ENCODE measurements at regions not wholly inside any gene's neighbourhood (a gene's known extent, or its start where the extent isn't known, plus 50 kb on each side); places are given as distances from the start of the nearest gene placed in this dataset.
"Not testable (repeated sequence)": the region's sequence is repeated elsewhere in the genome, so short reads cannot be mapped to it uniquely, and the experiment has no call there.

DNA sequence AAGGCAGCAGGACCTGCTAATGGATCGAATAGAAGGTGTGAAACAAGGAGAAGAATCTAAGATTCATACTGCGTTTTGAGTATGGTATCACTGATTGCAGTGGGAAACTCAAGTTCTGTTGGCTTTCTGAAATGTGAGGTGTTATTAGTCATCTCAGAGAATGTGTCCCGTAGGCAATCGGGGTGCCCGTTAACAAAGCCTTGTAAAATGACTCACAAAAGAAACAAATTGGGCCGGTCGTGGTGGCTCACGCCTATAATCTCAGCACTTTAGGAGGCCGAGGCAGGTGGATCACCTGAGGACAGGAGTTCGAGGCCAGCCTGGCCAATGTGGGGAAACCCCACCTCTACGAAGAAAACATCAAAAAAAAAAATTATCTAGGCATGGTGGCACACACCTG is 118.2 kb upstream of the C7orf33 start:
- no peak for DNase-seq (ENCODE audit: low spot score)

DNA sequence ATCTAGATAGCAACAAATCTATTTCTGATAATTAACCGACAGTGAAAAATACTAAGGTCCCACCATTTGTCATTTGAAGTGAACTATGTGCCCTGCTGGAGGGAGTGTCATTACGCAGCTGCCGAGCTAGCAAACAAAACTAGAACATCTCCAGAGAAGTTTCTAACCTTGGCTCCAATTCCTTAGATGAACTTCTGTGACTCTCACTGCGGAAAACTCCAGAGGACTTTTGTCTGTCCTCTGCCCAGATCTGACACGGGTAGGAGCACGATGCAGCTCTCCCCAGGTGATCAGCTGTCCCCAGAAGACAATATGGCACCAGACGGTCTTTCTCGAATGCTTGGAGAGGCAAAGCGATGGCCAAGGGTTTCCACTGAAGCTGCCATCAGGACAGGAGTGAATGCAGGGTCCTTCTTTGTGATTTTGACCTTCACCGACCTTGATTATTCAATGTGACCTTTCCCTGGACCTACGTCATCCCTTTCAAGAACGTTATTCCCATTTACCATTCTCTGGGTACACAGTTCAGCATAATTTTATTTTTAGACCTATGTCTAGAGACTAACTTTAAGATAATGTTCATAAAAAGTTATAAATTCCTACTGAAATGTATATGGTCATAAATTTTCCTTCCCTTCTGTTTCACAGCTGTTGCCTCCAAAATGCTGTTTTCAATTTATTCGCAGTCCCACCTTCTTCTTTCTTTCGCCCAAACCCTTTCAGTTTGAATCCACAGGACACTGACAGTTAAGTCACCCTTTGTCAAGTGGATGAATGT is 116.7 kb upstream of the C7orf33 start:
- DNase-seq (ENCODE audit: low spot score): no peak

DNA sequence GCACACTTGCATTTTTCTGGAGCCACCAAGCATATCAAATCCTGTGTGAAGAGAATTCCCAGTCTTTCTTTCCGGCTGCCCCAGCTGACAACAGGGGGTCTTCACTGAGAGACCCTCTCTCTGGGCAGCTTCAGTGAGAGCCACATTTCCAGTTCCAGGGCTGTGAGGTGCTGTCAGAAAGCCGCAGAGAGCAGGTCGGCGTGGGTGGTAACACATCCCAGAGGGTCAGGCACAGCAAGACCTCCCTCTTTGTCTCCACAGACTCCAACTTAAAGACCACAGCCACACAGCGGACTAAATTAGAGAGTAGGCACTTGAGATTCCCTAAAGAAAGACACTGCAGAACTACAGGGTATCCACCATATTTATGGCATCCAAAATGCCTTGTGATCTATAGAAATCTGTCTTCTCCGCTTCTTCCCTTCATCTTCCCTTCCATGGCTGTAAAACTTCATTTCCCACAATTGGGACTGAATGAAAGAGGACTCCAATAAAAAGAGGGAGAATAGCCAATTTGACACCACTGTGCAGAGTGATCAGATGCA is 116.0 kb upstream of the C7orf33 start:
- DNase-seq (ENCODE audit: low spot score): no peak

DNA sequence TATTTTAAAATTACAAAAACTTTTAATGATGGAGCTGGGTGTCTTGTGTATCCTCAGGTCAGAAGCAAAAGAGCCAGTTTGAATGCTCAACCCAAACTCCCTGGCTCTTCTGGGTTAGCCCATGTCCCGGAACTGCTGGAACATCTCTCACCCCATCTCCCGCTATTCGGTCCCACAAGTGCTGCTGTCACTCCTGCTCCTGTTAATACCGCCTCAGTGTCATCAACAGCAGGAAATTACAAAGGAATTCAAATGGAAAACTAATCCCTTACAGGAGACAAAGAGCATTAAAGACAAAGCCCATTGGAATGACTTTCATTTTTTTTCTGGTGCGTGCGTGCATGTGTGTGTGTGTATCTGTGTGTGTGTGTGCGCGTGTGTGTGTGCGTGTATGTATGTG is 112.0 kb upstream of the C7orf33 start:
- no peak for DNase-seq (ENCODE audit: low spot score)

GRCh38 chr7:148480479-148481146 is 110.0 kb upstream of the C7orf33 start:
- DNase-seq (ENCODE audit: low spot score): peak; percentile 75

GRCh38 chr7:148481147-148481526 is 109.4 kb upstream of the C7orf33 start:
- no peak for DNase-seq (ENCODE audit: low spot score)

GRCh38 chr7:148481971-148482626 is 108.5 kb upstream of the C7orf33 start:
- peak; percentile 85 for DNase-seq (ENCODE audit: low spot score)

GRCh38 chr7:148483515-148484308 is 106.9 kb upstream of the C7orf33 start:
- DNase-seq (ENCODE audit: low spot score): no peak

DNA sequence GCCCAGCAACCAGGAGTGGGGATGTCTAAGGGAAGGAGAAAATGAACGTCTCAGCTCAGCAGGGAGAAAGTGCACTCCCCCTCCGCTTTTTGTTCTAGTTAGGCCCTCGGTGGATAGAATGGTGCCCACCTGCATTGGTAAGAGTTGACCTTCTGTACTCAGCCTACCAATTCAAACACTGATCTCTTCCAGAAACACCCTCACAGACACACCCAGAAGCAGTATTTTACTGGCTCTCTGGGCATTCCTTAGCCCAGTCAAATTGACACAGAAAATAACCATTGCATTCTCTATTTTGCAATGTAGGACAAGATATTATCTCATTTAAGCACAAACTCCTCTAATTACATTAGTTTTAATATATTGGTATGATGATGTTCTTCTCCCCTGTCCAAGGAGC is 106.1 kb upstream of the C7orf33 start:
- no peak for DNase-seq (ENCODE audit: low spot score)

DNA sequence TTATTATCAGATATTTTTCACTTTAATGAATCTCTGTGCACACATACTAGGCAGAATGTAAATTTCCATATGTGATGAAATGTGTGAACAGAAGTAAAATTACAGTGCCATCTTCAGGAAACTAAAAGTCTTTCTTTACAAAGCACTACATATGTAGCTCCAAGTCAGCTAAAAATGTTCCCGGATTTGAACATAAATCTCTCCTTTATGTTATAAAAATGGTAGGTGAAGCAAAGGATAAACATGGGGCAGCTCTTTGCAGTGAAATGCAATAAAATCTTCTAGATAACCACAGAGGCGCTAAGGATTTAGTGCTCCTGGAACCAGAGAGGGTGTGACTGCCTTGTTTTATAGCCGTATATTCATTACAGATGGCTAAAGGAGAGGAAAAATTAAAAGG is 104.9 kb upstream of the C7orf33 start:
- no peak for DNase-seq (ENCODE audit: low spot score)

DNA sequence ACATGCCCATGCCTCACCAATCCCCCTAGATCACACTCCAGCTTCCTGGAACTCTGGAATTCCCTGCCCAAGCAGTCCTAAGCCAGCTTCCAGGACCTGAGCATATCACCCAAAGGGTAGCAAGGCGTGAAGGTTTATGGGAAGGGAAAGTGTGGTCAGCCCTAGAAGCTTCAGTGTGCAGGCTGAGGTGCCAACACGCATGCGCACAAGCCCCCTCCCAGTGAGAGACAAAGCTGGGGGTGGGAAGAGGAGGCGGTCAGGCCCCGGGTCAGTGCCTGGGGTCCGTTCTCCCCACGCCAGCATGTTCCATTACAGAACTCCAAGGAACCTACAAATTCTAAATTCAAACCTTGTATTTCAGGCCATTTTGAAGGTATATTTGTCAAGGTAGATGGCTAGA is 103.6 kb upstream of the C7orf33 start:
- DNase-seq (ENCODE audit: low spot score): no peak

DNA sequence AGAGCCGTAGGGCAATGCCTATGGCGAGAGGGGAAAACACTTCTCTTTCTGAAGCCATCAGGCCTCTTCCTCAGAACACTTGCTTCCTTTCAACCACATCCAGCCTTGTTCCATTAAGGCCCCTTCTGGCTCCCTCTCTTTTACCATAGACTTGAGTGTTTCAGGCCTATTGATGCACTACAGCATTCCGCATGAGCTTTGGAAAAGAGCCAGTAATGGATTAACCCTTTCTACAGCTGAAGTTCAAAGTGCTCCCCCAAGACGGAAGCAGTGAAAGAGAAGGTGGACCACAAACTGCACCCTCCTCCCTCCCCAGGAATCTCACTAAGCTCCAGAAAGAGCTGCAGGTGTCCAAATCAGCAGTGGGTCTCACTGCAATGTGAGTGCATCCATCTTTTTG is 102.7 kb upstream of the C7orf33 start:
- no peak for DNase-seq (ENCODE audit: low spot score)

GRCh38 chr7:148489678-148490077 is 100.9 kb upstream of the C7orf33 start:
- DNase-seq (ENCODE audit: low spot score): no peak

- DNase-seq (ENCODE audit: low spot score): no peak
Observed at GRCh38 chr7:148492157-148492860, 98.3 kb upstream of the C7orf33 start.

DNA sequence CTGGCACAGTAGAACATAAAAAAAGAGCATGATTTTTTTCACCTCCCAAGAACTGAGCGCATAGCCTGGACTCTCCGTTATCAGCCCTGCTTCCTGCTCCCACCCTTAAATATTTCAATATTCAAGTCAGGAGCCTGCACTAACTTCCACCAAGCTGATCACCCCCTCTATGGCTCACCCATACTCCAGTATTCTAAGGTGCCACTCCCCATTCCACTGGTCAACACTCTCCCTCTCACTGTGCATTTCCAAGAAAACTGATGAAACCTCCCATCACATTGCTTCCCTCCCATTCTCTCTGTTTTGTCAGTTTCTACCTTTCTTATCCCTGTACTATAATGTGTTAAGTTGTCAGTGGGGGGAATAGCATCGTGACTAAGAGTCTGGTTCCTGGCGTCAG is 95.0 kb upstream of the C7orf33 start:
- DNase-seq (ENCODE audit: low spot score): no peak

DNA sequence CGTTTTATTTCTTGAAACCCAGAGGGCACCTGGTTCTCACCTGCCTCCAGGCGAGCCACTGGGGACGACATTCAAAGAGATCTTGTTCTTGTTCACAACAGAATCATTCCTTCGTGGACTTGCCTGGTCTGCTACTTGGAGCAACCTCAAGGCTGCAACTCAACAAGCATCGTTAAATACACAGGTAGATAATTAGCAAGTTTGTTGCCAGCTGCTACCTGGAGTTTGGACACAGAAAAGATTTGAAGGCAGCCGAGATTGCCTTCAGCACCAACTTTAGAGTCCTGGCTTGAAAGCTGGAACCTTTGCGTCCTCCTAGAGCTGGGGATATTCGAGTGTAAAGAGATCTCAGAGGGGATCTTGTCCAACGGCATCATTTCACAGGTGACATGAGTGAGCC is 89.6 kb upstream of the C7orf33 start:
- no peak for DNase-seq (ENCODE audit: low spot score)

- DNase-seq (ENCODE audit: low spot score): peak; percentile 48
Observed at GRCh38 chr7:148503900-148504487, 86.6 kb upstream of the C7orf33 start.

DNA sequence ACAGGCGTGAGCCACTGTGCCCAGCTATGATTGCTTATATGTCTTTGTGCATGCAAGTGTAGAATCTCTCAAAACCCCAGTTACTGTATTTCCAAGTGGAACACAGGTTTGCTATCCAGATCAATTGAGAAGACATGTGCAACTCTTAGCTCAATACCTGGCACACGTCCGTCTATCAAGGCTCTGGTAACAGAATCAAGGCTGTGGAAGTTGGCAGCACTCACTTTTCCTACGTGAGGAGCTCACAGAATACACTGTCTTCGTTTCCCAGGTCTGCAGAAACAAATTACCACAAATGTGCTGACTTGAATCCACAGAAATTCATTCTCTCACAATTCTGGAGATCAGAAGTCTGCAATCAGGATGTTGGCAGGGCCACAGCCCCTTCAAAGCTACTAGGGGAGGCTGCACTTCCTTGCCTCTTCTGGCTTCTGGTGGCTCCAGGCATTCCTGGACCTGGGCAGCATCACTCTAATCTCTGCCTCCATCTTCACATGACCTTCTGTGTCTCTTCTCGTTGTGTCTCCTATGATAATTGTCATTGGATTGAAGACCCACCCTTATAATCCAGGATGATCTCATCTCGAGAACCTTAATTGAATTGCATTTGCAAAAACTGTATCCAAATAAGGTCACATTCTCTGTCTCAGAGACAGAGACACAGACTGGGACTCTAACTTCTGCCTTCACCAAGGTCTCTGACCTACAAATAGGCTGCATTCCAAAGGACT is 84.8 kb upstream of the C7orf33 start:
- peak; percentile 96 for DNase-seq (ENCODE audit: low spot score)

- DNase-seq (ENCODE audit: low spot score): not testable (repeated sequence)
Observed at GRCh38 chr7:148507064-148507573, 83.4 kb upstream of the C7orf33 start.

GRCh38 chr7:148507787-148508186 is 82.8 kb upstream of the C7orf33 start:
- no peak for DNase-seq (ENCODE audit: low spot score)

All from SK-N-DZ (cell line).